ENCODE measurements at regions not wholly inside any gene's neighbourhood (a gene's known extent, or its start where the extent isn't known, plus 50 kb on each side); places are given as distances from the start of the nearest gene placed in this dataset.

- no peak for TF ChIP-seq CTCF (IDR thresholded peaks at IDR 0.05; ENCODE audit: low read depth, low read length)
- H3K4me3 ChIP-seq (ENCODE audit: low read depth, low read length): no peak overlapping the region
Observed at GRCh38 chr16:65522412-65522811, 400.5 kb upstream of the CDH11 start.

GRCh38 chr16:65521633-65522328, 399.9 kb upstream of the CDH11 start:
- no peak overlapping the region for H3K4me3 ChIP-seq (ENCODE audit: low read depth, low read length)
- TF ChIP-seq CTCF (IDR thresholded peaks at IDR 0.05; ENCODE audit: low read depth, low read length): no peak

GRCh38 chr16:65519402-65519801, 397.5 kb upstream of the CDH11 start:
- no peak for TF ChIP-seq CTCF (IDR thresholded peaks at IDR 0.05; ENCODE audit: low read depth, low read length)
- no peak overlapping the region for H3K4me3 ChIP-seq (ENCODE audit: low read depth, low read length)

GRCh38 chr16:65515193-65515592, 393.3 kb upstream of the CDH11 start:
- no peak overlapping the region for H3K4me3 ChIP-seq (ENCODE audit: low read depth, low read length)
- no peak for TF ChIP-seq CTCF (IDR thresholded peaks at IDR 0.05; ENCODE audit: low read depth, low read length)

GRCh38 chr16:65510850-65511249, 389.0 kb upstream of the CDH11 start:
- TF ChIP-seq CTCF (IDR thresholded peaks at IDR 0.05; ENCODE audit: low read depth, low read length): no peak
- no peak overlapping the region for H3K4me3 ChIP-seq (ENCODE audit: low read depth, low read length)

- H3K4me3 ChIP-seq (ENCODE audit: low read depth, low read length): no peak overlapping the region
- no peak for TF ChIP-seq CTCF (IDR thresholded peaks at IDR 0.05; ENCODE audit: low read depth, low read length)
Observed at GRCh38 chr16:65510241-65510640, 388.4 kb upstream of the CDH11 start.

GRCh38 chr16:65509172-65509571, 387.3 kb upstream of the CDH11 start:
- no peak for TF ChIP-seq CTCF (IDR thresholded peaks at IDR 0.05; ENCODE audit: low read depth, low read length)
- no peak overlapping the region for H3K4me3 ChIP-seq (ENCODE audit: low read depth, low read length)
